PC-9 (cell line): ENCODE measurements at regions not wholly inside any gene's neighbourhood (a gene's known extent, or its start where the extent isn't known, plus 50 kb on each side); places are given as distances from the start of the nearest gene placed in this dataset.

Experiments
- BruUV-seq: library from RNA; stranded (reverse); fragments of 400-500 nt; replicated peaks from 2 replicates; lab custom pipeline; 2021; lab: Mats Ljungman, UMichigan
- CTCF ChIA-PET: fragments of 300-600 bp; sonication (Branson Sonifier 250); formaldehyde crosslinking; loops from one replicate; lab custom pipeline; 2022; ENCODE audit warnings: antibody characterized with exemption; lab: Charles Lee
- POLR2A ChIA-PET: fragments of 300-600 bp; sonication (Branson Sonifier 250); formaldehyde crosslinking; loops from one replicate; lab custom pipeline; 2022; ENCODE audit warnings: antibody characterized with exemption; ENCODE audit not compliant: unreplicated experiment; lab: Charles Lee
- DNase-seq, 2 experiments: peaks; one replicate each; pipeline versions ENCODE4 v3.0.0 to v3.0.0-alpha.2; 2015 to 2022; ENCODE audit warnings: mixed read lengths in 1 of 2
- H2AFZ ChIP-seq: fragments of 200-600 bp; sonication (generic); 2 replicates; pipeline ENCODE4 v1.8.1; 2017; ENCODE audit warnings: antibody characterized with exemption
- H3F3A ChIP-seq: fragments of 200-600 bp; sonication (generic); 2 replicates; pipeline ENCODE4 v1.8.1; 2017; ENCODE audit warnings: antibody characterized with exemption, mild to moderate bottlenecking, low read depth; ENCODE audit not compliant: insufficient read depth
- H3K27ac ChIP-seq: fragments of 200-600 bp; sonication (generic); 2 replicates; pipeline ENCODE4 v1.6.1; 2016; ENCODE audit warnings: mixed run types
- H3K27me3 ChIP-seq: fragments of 200-600 bp; sonication (generic); 2 replicates; pipeline ENCODE4 v1.6.1; 2016; ENCODE audit warnings: low read depth, mixed run types; ENCODE audit not compliant: insufficient read depth
- H3K36me3 ChIP-seq: fragments of 200-600 bp; sonication (generic); 2 replicates; pipeline ENCODE4 v1.6.1; 2016; ENCODE audit warnings: low read depth, mixed run types
- H3K4me1 ChIP-seq: fragments of 200-600 bp; sonication (generic); replicated peaks from 2 replicates; pipeline ENCODE4 v1.6.1; 2016; ENCODE audit warnings: mixed run types; ENCODE audit not compliant: insufficient read depth
- H3K4me2 ChIP-seq: fragments of 200-600 bp; sonication (generic); 2 replicates; pipeline ENCODE4 v1.6.1; 2017; ENCODE audit warnings: mixed run types
- H3K4me3 ChIP-seq: fragments of 200-600 bp; sonication (generic); 2 replicates; pipeline ENCODE4 v1.6.1; 2016; ENCODE audit warnings: mixed run types
- H3K79me2 ChIP-seq: fragments of 200-600 bp; sonication (generic); 2 replicates; pipeline ENCODE4 v1.6.1; 2017; ENCODE audit warnings: low read depth, mixed run types
- H3K9me2 ChIP-seq: fragments of 200-600 bp; sonication (generic); 2 replicates; pipeline ENCODE4 v1.8.1; 2017; ENCODE audit warnings: mild to moderate bottlenecking; ENCODE audit not compliant: insufficient read depth
- H3K9me3 ChIP-seq: fragments of 200-600 bp; sonication (generic); 2 replicates; pipeline ENCODE4 v1.8.1; 2016; ENCODE audit warnings: low read depth; ENCODE audit not compliant: insufficient read depth
- H4K20me1 ChIP-seq: fragments of 200-600 bp; sonication (generic); 2 replicates; pipeline ENCODE4 v1.8.1; 2017; ENCODE audit not compliant: insufficient read depth
- CTCF ChIP-seq: fragments of 200-600 bp; sonication (generic); conservative IDR thresholded peaks from 2 replicates; pipeline ENCODE4 v1.6.1; 2017; ENCODE audit warnings: mixed run types, antibody characterized with exemption, mild to moderate bottlenecking, moderate library complexity
- EZH2 ChIP-seq: fragments of 200-600 bp; sonication (generic); IDR thresholded peaks from 2 replicates; pipeline ENCODE4 v1.8.0; 2017; ENCODE audit warnings: antibody characterized with exemption, low read depth
- intact Hi-C: fragments of 100-400 bp; cut with micrococcal nuclease; formaldehyde crosslinking; loops from one replicate; pipeline ENCODE4 v1.10.0; 2022; ENCODE audit not compliant: unreplicated experiment

GRCh38 chr13:40485611-40486517 lies 180.6 kb downstream of the FOXO1 start:
- Histone ChIP-seq H3K27me3 (no peaks in the 10 kb centered on the region), H3K9me2 (no peaks in the 10 kb centered on the region), H3K36me3 (no peaks in the 10 kb centered on the region), H3K4me3 (no peak overlapping the region), H3K79me2 (no peaks in the 10 kb centered on the region), H3F3A (no peaks in the 10 kb centered on the region), H4K20me1 (no peaks in the 10 kb centered on the region), H3K4me2 (no peak overlapping the region), H3K9me3 (no peaks in the 10 kb centered on the region), H3K27ac (no peak overlapping the region), H3K4me1 (no peaks in the 10 kb centered on the region), H2AFZ (no peak overlapping the region)
- DNase-seq, result no peak
- ChIA-PET CTCF (no interaction called here), POLR2A (no interaction called here)
- TF ChIP-seq CTCF (no peak), EZH2 (no peak)
- BruUV-seq, result no TSS peak
- intact Hi-C loops, result no loop called here

- Histone ChIP-seq H3K27ac (no peak overlapping the region), H3K36me3 (no peaks in the 10 kb centered on the region), H3K4me3 (no peak overlapping the region), H3K4me1 (no peaks in the 10 kb centered on the region), H4K20me1 (no peaks in the 10 kb centered on the region), H3K27me3 (no peaks in the 10 kb centered on the region), H3K9me3 (no peaks in the 10 kb centered on the region), H3K9me2 (no peaks in the 10 kb centered on the region), H2AFZ (no peak overlapping the region), H3K79me2 (no peaks in the 10 kb centered on the region), H3K4me2 (no peak overlapping the region), H3F3A (no peaks in the 10 kb centered on the region)
- TF ChIP-seq CTCF (no peak), EZH2 (no peak)
- no TSS peak for BruUV-seq
- DNase-seq, result no peak
- POLR2A ChIA-PET, result no interaction called here
- intact Hi-C loops, result no loop called here
- CTCF ChIA-PET, result no interaction called here
These were observed 179.8 kb downstream of the FOXO1 start for GRCh38 chr13:40486518-40487163.

GRCh38 chr13:40488869-40489391 lies 177.5 kb downstream of the FOXO1 start:
- Histone ChIP-seq H3F3A (no peaks in the 10 kb centered on the region), H4K20me1 (no peaks in the 10 kb centered on the region), H3K9me3 (no peaks in the 10 kb centered on the region), H3K27me3 (no peaks in the 10 kb centered on the region), H3K9me2 (no peaks in the 10 kb centered on the region), H3K4me1 (no peaks in the 10 kb centered on the region), H3K4me2 (no peak overlapping the region), H3K27ac (no peak overlapping the region), H3K36me3 (no peaks in the 10 kb centered on the region), H2AFZ (no peak overlapping the region), H3K4me3 (no peak overlapping the region), H3K79me2 (no peaks in the 10 kb centered on the region)
- BruUV-seq, result no TSS peak
- POLR2A ChIA-PET, result no interaction called here
- TF ChIP-seq CTCF (no peak), EZH2 (no peak)
- CTCF ChIA-PET, result no interaction called here
- DNase-seq, result no peak
- intact Hi-C loops, result no loop called here
